HCT116 (cell line): ENCODE measurements at regions not wholly inside any gene's neighbourhood (a gene's known extent, or its start where the extent isn't known, plus 50 kb on each side); places are given as distances from the start of the nearest gene placed in this dataset.

Source experiments
- ATAC-seq: fragments of 200-7000 bp; cut with Tn5 transposase; 2 replicates; pipeline ENCODE4 v1.9.1; 2020; ENCODE audit warnings: mild to moderate bottlenecking, moderate library complexity
- BruUV-seq: library from RNA; stranded (reverse); fragments of 400-500 nt; replicated peaks from 2 replicates; lab custom pipeline; 2021; lab: Mats Ljungman, UMichigan
- CTCF ChIA-PET: fragments of 300-600 bp; sonication (Branson Sonifier 250); formaldehyde crosslinking; loops from one replicate; lab custom pipeline; 2021; ENCODE audit warnings: antibody characterized with exemption; lab: Charles Lee
- POLR2A ChIA-PET: fragments of 300-600, 350-600 bp; sonication (Branson Sonifier 250); formaldehyde crosslinking; loops from one replicate; lab custom pipeline; 2021; ENCODE audit warnings: antibody characterized with exemption; lab: Charles Lee
- RAD21 ChIA-PET, 2 experiments: fragments of 300-600 bp; sonication (Branson Sonifier 250); formaldehyde crosslinking; loops; one replicate each; lab custom pipeline; 2023; ENCODE audit warnings: low total read pairs in 2 of 2; ENCODE audit not compliant: uncharacterized antibody in 2 of 2, unreplicated experiment in 2 of 2, low non-redundant PET in 1 of 2; lab: Charles Lee
- DNase-seq: peaks from one replicate; pipeline ENCODE4 v3.0.0-alpha.2; 2010; ENCODE audit warnings: low read depth, low spot score
- H2AFZ ChIP-seq: fragments of 200-600 bp; shearing (Covaris generic), sonication (generic); 2 replicates; pipeline ENCODE4 v1.6.1; 2017; ENCODE audit warnings: low read depth, mixed run types, mixed read lengths, antibody characterized with exemption, low read length; ENCODE audit not compliant: poor library complexity, severe bottlenecking
- H3K27ac ChIP-seq: 2 replicates; pipeline ENCODE4 v1.5.1; 2012; ENCODE audit warnings: low read depth, low read length
- H3K27me3 ChIP-seq: fragments of 200-600 bp; sonication (generic); 2 replicates; pipeline ENCODE4 v1.6.1; 2016; ENCODE audit warnings: mixed run types, low read length, mixed read lengths; ENCODE audit not compliant: insufficient read depth
- H3K36me3 ChIP-seq, 2 experiments: fragments of 200-500 bp in 1 of 2; fragments of 200-600 bp in 1 of 2; sonication (Bioruptor generic) in 1 of 2; sonication (generic) in 1 of 2; 2 replicates each; pipeline versions ENCODE4 v1.5.1 to v1.6.1; 2014 to 2016; ENCODE audit warnings: low read length in 2 of 2, inconsistent platforms in 1 of 2, mixed read lengths in 1 of 2, mixed run types in 1 of 2; ENCODE audit not compliant: insufficient read depth in 2 of 2, control insufficient read depth in 1 of 2
- H3K4me1 ChIP-seq, 2 experiments: fragments of 200-600 bp in 1 of 2; sonication (generic) in 1 of 2; 2 replicates each; pipeline versions ENCODE4 v1.5.1 to v1.6.1; 2012 to 2017; ENCODE audit warnings: low read length in 2 of 2, inconsistent platforms in 1 of 2, mild to moderate bottlenecking in 1 of 2, mixed read lengths in 1 of 2, mixed run types in 1 of 2, moderate library complexity in 1 of 2; ENCODE audit not compliant: insufficient read depth in 2 of 2, control insufficient read depth in 1 of 2
- H3K4me2 ChIP-seq: fragments of 200-600 bp; sonication (generic); 2 replicates; pipeline ENCODE4 v1.6.1; 2017; ENCODE audit warnings: mixed run types, low read length, mixed read lengths
- H3K4me3 ChIP-seq, 2 experiments: fragments of 200-600 bp in 1 of 2; sonication (generic) in 1 of 2; replicated peaks in 1 of 2; 2 replicates each; pipeline ENCODE4 v1.5.1; 2011 to 2016; ENCODE audit warnings: low read length in 2 of 2, control low read depth in 1 of 2, low read depth in 1 of 2, mild to moderate bottlenecking in 1 of 2, mixed read lengths in 1 of 2, mixed run types in 1 of 2
- H3K79me2 ChIP-seq: fragments of 200-600 bp; sonication (generic); 2 replicates; pipeline ENCODE4 v1.6.1; 2017; ENCODE audit warnings: mild to moderate bottlenecking, mixed run types, low read length, moderate library complexity, mixed read lengths; ENCODE audit not compliant: insufficient read depth
- H3K9ac ChIP-seq: fragments of 200-600 bp; sonication (generic); 2 replicates; pipeline ENCODE4 v1.6.1; 2016; ENCODE audit warnings: low read length, mixed read lengths
- H3K9me2 ChIP-seq: fragments of 200-600 bp; sonication (generic), shearing (Covaris generic); 2 replicates; pipeline ENCODE4 v1.6.1; 2017; ENCODE audit warnings: mixed run types, mild to moderate bottlenecking, moderate library complexity; ENCODE audit not compliant: insufficient read depth
- H3K9me3 ChIP-seq, 2 experiments: fragments of 200-500 bp in 1 of 2; fragments of 200-600 bp in 1 of 2; sonication (Bioruptor generic) in 1 of 2; sonication (generic) in 1 of 2; 2 replicates each; pipeline ENCODE4 v1.6.1; 2014 to 2017; ENCODE audit warnings: low read length in 2 of 2, mixed read lengths in 2 of 2, inconsistent platforms in 1 of 2, low read depth in 1 of 2, mild to moderate bottlenecking in 1 of 2, mixed run types in 1 of 2, moderate library complexity in 1 of 2; ENCODE audit not compliant: control insufficient read depth in 1 of 2, insufficient read depth in 1 of 2
- H4K20me1 ChIP-seq: fragments of 200-600 bp; sonication (generic), shearing (Covaris generic); 2 replicates; pipeline ENCODE4 v1.6.1; 2017; ENCODE audit warnings: mixed run types, mild to moderate bottlenecking, moderate library complexity; ENCODE audit not compliant: insufficient read depth
- EGR1 ChIP-seq: IDR thresholded peaks from 2 replicates; pipeline ENCODE4 v1.6.1; 2012; ENCODE audit warnings: low read depth
- ELF1 ChIP-seq: IDR thresholded peaks from 2 replicates; pipeline ENCODE4 v1.6.1; 2012; ENCODE audit warnings: low read depth, borderline replicate concordance
- FOSL1 ChIP-seq: IDR thresholded peaks from 2 replicates; pipeline ENCODE4 v1.6.1; 2012; ENCODE audit warnings: low read depth
- JUND ChIP-seq: IDR thresholded peaks from 2 replicates; pipeline ENCODE4 v1.6.1; 2012
- POLR2AphosphoS5 ChIP-seq: IDR thresholded peaks from 2 replicates; pipeline ENCODE4 v1.6.1; 2011; ENCODE audit warnings: mild to moderate bottlenecking, low read depth, low read length, moderate library complexity
- RAD21 ChIP-seq: IDR thresholded peaks from 2 replicates; pipeline ENCODE4 v1.6.1; 2012; ENCODE audit warnings: low read depth, mild to moderate bottlenecking
- SP1 ChIP-seq: IDR thresholded peaks from 2 replicates; pipeline ENCODE4 v1.6.1; 2012; ENCODE audit warnings: low read depth
- TCF7L2 ChIP-seq: IDR thresholded peaks from 2 replicates; pipeline ENCODE4 v1.7.0; 2011; ENCODE audit warnings: borderline replicate concordance, inconsistent platforms; ENCODE audit not compliant: insufficient read depth, insufficient read length; ENCODE audit errors: extremely low read depth
- ZFX ChIP-seq: fragments of 450-650 bp; IDR thresholded peaks from 2 replicates; pipeline ENCODE4 v1.6.1; 2017
- intact Hi-C: fragments of 100-400 bp; cut with micrococcal nuclease; formaldehyde crosslinking; loops from 2 replicates; pipeline ENCODE4 v1.10.0; 2022
- TF ChIP-seq, protein P1 (sequence below): IDR thresholded peaks from 2 replicates; pipeline ENCODE4 v1.6.1; 2012
- TF ChIP-seq, protein P2 (sequence below): IDR thresholded peaks from 2 replicates; pipeline ENCODE4 v1.6.1; 2012
- TF ChIP-seq, protein P3 (sequence below), 3 experiments: fragments of 200-600 bp in 1 of 3; sonication (generic) in 1 of 3; IDR thresholded peaks in 2 of 3; conservative IDR thresholded peaks in 1 of 3; 2 replicates each; pipeline ENCODE4 v1.5.1; 2012 to 2017; ENCODE audit warnings: low read depth in 2 of 3, low read length in 2 of 3, antibody characterized with exemption in 1 of 3, borderline replicate concordance in 1 of 3, control low read depth in 1 of 3, mild to moderate bottlenecking in 1 of 3, mixed read lengths in 1 of 3, mixed run types in 1 of 3, moderate library complexity in 1 of 3; ENCODE audit not compliant: insufficient read depth in 1 of 3
- TF ChIP-seq, protein P4 (sequence below): IDR thresholded peaks from 2 replicates; pipeline ENCODE4 v1.6.1; 2012; ENCODE audit warnings: low read depth

DNA sequence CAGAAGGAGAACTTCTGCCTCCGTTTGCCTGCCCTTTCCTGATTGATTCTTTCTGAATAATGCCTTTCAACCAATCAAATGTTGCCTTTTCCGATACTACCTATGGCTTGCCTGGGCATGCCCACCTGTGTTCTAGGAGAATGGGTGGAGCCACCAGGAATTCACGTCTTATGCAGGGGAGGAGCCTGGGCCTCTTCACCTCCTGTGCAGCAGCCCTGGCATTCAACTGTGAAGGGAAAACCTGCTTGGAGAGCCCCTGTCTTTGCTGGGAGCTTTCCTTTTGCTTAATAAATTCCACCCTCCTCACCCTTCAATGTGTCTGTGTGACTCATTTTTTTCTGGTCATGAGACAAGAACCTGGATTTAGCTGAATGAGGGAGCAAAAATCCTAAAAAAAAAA, 730.7 kb downstream of the UQCRFS1 start:
- no peaks in the 10 kb centered on the region for H3K9me2 ChIP-seq
- no peak overlapping the region for H3K27ac ChIP-seq
- H3K27me3 ChIP-seq = no peaks in the 10 kb centered on the region
- H4K20me1 ChIP-seq = no peaks in the 10 kb centered on the region
- no peak for ATAC-seq
- intact Hi-C loops = no loop called here
- ChIA-PET POLR2A (no interaction called here), RAD21 (no interaction called here), CTCF (no interaction called here)
- H2AFZ ChIP-seq = no peak overlapping the region
- TF ChIP-seq TCF7L2 = no peak
- TF ChIP-seq, protein P1, sequence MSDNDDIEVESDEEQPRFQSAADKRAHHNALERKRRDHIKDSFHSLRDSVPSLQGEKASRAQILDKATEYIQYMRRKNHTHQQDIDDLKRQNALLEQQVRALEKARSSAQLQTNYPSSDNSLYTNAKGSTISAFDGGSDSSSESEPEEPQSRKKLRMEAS = no peak
- TF ChIP-seq JUND = no peak
- TF ChIP-seq POLR2AphosphoS5 = no peak
- TF ChIP-seq, protein P2, sequence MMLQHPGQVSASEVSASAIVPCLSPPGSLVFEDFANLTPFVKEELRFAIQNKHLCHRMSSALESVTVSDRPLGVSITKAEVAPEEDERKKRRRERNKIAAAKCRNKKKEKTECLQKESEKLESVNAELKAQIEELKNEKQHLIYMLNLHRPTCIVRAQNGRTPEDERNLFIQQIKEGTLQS = no peak
- TF ChIP-seq, protein P3, sequence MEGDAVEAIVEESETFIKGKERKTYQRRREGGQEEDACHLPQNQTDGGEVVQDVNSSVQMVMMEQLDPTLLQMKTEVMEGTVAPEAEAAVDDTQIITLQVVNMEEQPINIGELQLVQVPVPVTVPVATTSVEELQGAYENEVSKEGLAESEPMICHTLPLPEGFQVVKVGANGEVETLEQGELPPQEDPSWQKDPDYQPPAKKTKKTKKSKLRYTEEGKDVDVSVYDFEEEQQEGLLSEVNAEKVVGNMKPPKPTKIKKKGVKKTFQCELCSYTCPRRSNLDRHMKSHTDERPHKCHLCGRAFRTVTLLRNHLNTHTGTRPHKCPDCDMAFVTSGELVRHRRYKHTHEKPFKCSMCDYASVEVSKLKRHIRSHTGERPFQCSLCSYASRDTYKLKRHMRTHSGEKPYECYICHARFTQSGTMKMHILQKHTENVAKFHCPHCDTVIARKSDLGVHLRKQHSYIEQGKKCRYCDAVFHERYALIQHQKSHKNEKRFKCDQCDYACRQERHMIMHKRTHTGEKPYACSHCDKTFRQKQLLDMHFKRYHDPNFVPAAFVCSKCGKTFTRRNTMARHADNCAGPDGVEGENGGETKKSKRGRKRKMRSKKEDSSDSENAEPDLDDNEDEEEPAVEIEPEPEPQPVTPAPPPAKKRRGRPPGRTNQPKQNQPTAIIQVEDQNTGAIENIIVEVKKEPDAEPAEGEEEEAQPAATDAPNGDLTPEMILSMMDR (IDR thresholded peaks at IDR 0.05 in 2 of 3, conservative IDR thresholded peaks at IDR 0.05 in 1 of 3; ENCODE audit: borderline replicate concordance in 1 of 3, insufficient read depth in 1 of 3, low read depth in 2 of 3, low read length in 2 of 3) = no peak
- no peak for TF ChIP-seq SP1
- TF ChIP-seq ZFX = no peak
- no peak for TF ChIP-seq FOSL1
- TF ChIP-seq, protein P4, sequence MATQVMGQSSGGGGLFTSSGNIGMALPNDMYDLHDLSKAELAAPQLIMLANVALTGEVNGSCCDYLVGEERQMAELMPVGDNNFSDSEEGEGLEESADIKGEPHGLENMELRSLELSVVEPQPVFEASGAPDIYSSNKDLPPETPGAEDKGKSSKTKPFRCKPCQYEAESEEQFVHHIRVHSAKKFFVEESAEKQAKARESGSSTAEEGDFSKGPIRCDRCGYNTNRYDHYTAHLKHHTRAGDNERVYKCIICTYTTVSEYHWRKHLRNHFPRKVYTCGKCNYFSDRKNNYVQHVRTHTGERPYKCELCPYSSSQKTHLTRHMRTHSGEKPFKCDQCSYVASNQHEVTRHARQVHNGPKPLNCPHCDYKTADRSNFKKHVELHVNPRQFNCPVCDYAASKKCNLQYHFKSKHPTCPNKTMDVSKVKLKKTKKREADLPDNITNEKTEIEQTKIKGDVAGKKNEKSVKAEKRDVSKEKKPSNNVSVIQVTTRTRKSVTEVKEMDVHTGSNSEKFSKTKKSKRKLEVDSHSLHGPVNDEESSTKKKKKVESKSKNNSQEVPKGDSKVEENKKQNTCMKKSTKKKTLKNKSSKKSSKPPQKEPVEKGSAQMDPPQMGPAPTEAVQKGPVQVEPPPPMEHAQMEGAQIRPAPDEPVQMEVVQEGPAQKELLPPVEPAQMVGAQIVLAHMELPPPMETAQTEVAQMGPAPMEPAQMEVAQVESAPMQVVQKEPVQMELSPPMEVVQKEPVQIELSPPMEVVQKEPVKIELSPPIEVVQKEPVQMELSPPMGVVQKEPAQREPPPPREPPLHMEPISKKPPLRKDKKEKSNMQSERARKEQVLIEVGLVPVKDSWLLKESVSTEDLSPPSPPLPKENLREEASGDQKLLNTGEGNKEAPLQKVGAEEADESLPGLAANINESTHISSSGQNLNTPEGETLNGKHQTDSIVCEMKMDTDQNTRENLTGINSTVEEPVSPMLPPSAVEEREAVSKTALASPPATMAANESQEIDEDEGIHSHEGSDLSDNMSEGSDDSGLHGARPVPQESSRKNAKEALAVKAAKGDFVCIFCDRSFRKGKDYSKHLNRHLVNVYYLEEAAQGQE = no peak
- no peak for TF ChIP-seq ELF1
- TF ChIP-seq EGR1 = no peak
- TF ChIP-seq RAD21 = no peak
- no peak for DNase-seq
- H3K4me3 ChIP-seq = no peak overlapping the region
- H3K9ac ChIP-seq = no peak overlapping the region
- no peaks in the 10 kb centered on the region for H3K36me3 ChIP-seq
- no peaks in the 10 kb centered on the region for H3K79me2 ChIP-seq
- no TSS peak for BruUV-seq
- H3K9me3 ChIP-seq = peaks cover 0 to 38% of the 10 kb centered on the region in 2 experiments; a peak in 2 of 4 replicates
- H3K4me1 ChIP-seq = no peaks in the 10 kb centered on the region
- H3K4me2 ChIP-seq = no peak overlapping the region
